OCI-LY3 (cell line): ENCODE measurements at regions not wholly inside any gene's neighbourhood (a gene's known extent, or its start where the extent isn't known, plus 50 kb on each side); places are given as distances from the start of the nearest gene placed in this dataset.

Experiments
- H2AFZ ChIP-seq: fragments of 200-600, 300-600 bp; shearing (Covaris generic); 2 replicates; pipeline ENCODE4 v1.6.0; 2014; ENCODE audit warnings: antibody characterized with exemption, low read depth, low read length
- H3K27ac ChIP-seq: fragments of 200-600, 300-600 bp; sonication (generic); 2 replicates; pipeline ENCODE4 v1.5.1; 2014; ENCODE audit warnings: mild to moderate bottlenecking, low read length, moderate library complexity, mixed read lengths
- H3K27me3 ChIP-seq: fragments of 200-600, 300-600 bp; sonication (generic); 2 replicates; pipeline ENCODE4 v1.6.1; 2014; ENCODE audit warnings: low read depth, low read length, mixed read lengths
- H3K36me3 ChIP-seq: fragments of 200-600, 300-600 bp; sonication (generic); replicated peaks from 2 replicates; pipeline ENCODE3; 2014; ENCODE audit warnings: low read depth, low read length, mixed read lengths
- H3K4me1 ChIP-seq: fragments of 300-600, 200-600 bp; sonication (generic); 2 replicates; pipeline ENCODE4 v1.6.1; 2014; ENCODE audit warnings: low read length, mixed read lengths
- H3K4me2 ChIP-seq: fragments of 200-600, 300-600 bp; sonication (generic); 2 replicates; pipeline ENCODE4 v1.6.1; 2014; ENCODE audit warnings: low read length, mixed read lengths
- H3K4me3 ChIP-seq: fragments of 300-600, 200-600 bp; sonication (generic); 2 replicates; pipeline ENCODE4 v1.5.1; 2014; ENCODE audit warnings: antibody characterized with exemption, mild to moderate bottlenecking, low read length, moderate library complexity
- H3K79me2 ChIP-seq: fragments of 300-600, 200-600 bp; shearing (Covaris generic); 2 replicates; pipeline ENCODE4 v1.6.1; 2014; ENCODE audit warnings: mild to moderate bottlenecking, low read length, mixed read lengths
- H3K9ac ChIP-seq: fragments of 300-600, 200-600 bp; shearing (Covaris generic); 2 replicates; pipeline ENCODE4 v1.6.0; 2014; ENCODE audit warnings: mild to moderate bottlenecking, low read length, moderate library complexity
- H3K9me3 ChIP-seq: fragments of 200-600, 300-600 bp; shearing (Covaris generic); 2 replicates; pipeline ENCODE4 v1.6.1; 2014; ENCODE audit warnings: low read length, mixed read lengths; ENCODE audit not compliant: insufficient read depth
- H4K20me1 ChIP-seq: fragments of 200-600, 300-600 bp; sonication (generic); 2 replicates; pipeline ENCODE4 v1.6.1; 2016; ENCODE audit warnings: low read length, mixed read lengths; ENCODE audit not compliant: insufficient read depth
- EZH2phosphoT487 ChIP-seq: fragments of 200-600 bp; shearing (Covaris generic); IDR thresholded peaks from 2 replicates; pipeline ENCODE4 v1.6.1; 2018; ENCODE audit warnings: antibody characterized with exemption, mixed run types, low read depth
- TF ChIP-seq, protein P1 (sequence below): fragments of 200-600, 300-600 bp; sonication (generic); IDR thresholded peaks from 2 replicates; pipeline ENCODE4 v1.5.1; 2014; ENCODE audit warnings: antibody characterized with exemption, low read length, low read depth

GRCh38 chr3:152050903-152051302 lies 177.5 kb downstream of the SUCNR1 start:
- Histone ChIP-seq H3K4me2 (no peak overlapping the region), H2AFZ (no peak overlapping the region), H3K4me1 (peaks cover 23% of the 10 kb centered on the region), H3K79me2 (no peaks in the 10 kb centered on the region), H3K27me3 (no peaks in the 10 kb centered on the region), H3K4me3 (no peak overlapping the region), H3K27ac (no peak overlapping the region), H3K9ac (no peak overlapping the region), H3K9me3 (no peaks in the 10 kb centered on the region), H4K20me1 (no peaks in the 10 kb centered on the region), H3K36me3 (no peaks in the 10 kb centered on the region)
- TF ChIP-seq EZH2phosphoT487 = no peak
- TF ChIP-seq, protein P1, sequence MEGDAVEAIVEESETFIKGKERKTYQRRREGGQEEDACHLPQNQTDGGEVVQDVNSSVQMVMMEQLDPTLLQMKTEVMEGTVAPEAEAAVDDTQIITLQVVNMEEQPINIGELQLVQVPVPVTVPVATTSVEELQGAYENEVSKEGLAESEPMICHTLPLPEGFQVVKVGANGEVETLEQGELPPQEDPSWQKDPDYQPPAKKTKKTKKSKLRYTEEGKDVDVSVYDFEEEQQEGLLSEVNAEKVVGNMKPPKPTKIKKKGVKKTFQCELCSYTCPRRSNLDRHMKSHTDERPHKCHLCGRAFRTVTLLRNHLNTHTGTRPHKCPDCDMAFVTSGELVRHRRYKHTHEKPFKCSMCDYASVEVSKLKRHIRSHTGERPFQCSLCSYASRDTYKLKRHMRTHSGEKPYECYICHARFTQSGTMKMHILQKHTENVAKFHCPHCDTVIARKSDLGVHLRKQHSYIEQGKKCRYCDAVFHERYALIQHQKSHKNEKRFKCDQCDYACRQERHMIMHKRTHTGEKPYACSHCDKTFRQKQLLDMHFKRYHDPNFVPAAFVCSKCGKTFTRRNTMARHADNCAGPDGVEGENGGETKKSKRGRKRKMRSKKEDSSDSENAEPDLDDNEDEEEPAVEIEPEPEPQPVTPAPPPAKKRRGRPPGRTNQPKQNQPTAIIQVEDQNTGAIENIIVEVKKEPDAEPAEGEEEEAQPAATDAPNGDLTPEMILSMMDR = no peak

DNA sequence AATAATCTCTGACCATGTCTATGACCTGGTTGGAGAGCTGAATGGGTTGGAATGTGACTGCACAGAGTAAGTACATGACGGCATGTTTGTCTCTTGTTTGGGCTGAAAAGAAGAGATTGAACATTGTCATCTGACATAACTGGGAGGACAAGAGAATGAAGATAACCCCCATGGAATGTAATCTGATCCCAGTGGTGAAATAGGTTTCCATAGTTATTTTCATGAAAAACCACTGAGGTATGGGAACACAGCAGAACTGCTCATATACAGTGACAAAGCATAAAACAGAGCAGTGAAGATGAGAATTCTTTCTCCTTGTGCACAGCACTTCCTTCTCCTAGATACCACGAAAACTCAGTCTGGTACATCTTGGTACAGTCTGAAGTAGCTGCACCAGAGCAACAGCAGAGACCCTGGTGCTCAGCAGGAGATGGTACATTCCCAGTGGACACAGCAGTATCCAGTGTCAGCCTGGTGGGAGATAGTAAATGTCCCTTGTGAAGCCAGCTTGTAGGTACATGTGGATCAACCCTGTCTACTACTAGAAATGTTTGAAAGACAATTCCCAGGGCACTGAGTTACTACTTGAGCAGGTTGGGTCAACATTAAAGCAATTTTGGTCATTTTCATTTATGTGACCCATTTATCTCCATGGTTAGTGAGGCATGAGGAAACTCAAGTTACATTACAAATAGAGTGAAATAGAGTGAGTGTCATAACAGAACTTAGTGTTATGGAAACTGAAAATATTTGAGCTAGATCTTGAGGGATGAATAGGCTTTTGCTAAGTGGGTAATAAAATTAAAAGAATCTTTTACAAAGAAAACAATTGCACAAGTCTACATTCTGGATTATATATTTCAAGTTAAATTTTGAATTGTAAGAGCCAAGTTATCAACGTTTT lies 178.3 kb downstream of the SUCNR1 start:
- H3K27me3 ChIP-seq = no peaks in the 10 kb centered on the region
- no peaks in the 10 kb centered on the region for H3K79me2 ChIP-seq
- no peak overlapping the region for H3K4me3 ChIP-seq
- H3K27ac ChIP-seq = no peak overlapping the region
- peaks cover 23% of the 10 kb centered on the region for H3K4me1 ChIP-seq
- H3K4me2 ChIP-seq = peak overlapping the region; percentile 16
- no peaks in the 10 kb centered on the region for H4K20me1 ChIP-seq
- no peak overlapping the region for H2AFZ ChIP-seq
- TF ChIP-seq, protein P1 = no peak
- no peak for TF ChIP-seq EZH2phosphoT487
- H3K9ac ChIP-seq = no peak overlapping the region
- no peaks in the 10 kb centered on the region for H3K36me3 ChIP-seq
- no peaks in the 10 kb centered on the region for H3K9me3 ChIP-seq

DNA sequence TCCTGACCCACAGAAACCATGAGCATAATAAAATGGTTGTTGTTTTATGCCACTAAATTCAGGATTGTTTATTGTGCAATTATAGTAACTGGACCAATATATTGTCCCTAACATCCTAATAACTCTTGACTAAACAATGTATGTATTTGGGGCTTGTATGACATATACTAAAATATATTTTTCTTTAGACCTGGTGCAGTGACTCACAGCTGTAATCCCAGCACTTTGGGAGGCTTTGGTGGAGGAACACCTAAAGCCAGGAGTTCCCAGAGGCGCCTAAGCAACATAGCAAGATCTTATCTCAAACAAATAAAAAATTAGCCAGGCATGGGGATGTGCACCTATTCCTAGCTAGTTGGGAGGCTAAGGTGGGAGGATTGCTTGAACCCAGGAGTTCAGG lies 180.4 kb downstream of the SUCNR1 start:
- no peaks in the 10 kb centered on the region for H3K36me3 ChIP-seq
- no peak overlapping the region for H2AFZ ChIP-seq
- no peak overlapping the region for H3K4me3 ChIP-seq
- H3K9ac ChIP-seq = no peak overlapping the region
- H3K27ac ChIP-seq = no peak overlapping the region
- peaks cover 23% of the 10 kb centered on the region for H3K4me1 ChIP-seq
- H3K4me2 ChIP-seq = no peak overlapping the region
- TF ChIP-seq, protein P1 = no peak
- no peaks in the 10 kb centered on the region for H3K79me2 ChIP-seq
- no peaks in the 10 kb centered on the region for H4K20me1 ChIP-seq
- H3K9me3 ChIP-seq = no peaks in the 10 kb centered on the region
- H3K27me3 ChIP-seq = no peaks in the 10 kb centered on the region

GRCh38 chr3:152054315-152054714 lies 180.9 kb downstream of the SUCNR1 start:
- no peak for TF ChIP-seq EZH2phosphoT487
- TF ChIP-seq, protein P1 = no peak
- Histone ChIP-seq H3K9me3 (no peaks in the 10 kb centered on the region), H4K20me1 (no peaks in the 10 kb centered on the region), H3K27me3 (no peaks in the 10 kb centered on the region), H3K9ac (no peak overlapping the region), H3K4me3 (no peak overlapping the region), H3K4me1 (peaks cover 23% of the 10 kb centered on the region), H3K79me2 (no peaks in the 10 kb centered on the region), H3K27ac (no peak overlapping the region), H3K4me2 (0 out of 2 replicates have a peak overlapping the region, but pooled peaks have one; percentile 10), H3K36me3 (no peaks in the 10 kb centered on the region), H2AFZ (no peak overlapping the region)
